WTC11 (cell line): ENCODE measurements at regions not wholly inside any gene's neighbourhood (a gene's known extent, or its start where the extent isn't known, plus 50 kb on each side); places are given as distances from the start of the nearest gene placed in this dataset.

ENCODE experiments used
- ATAC-seq: fragments of 200-7000 bp; cut with Tn5 transposase; 2 replicates; pipeline ENCODE4 v1.10.0; 2021; ENCODE audit warnings: mild to moderate bottlenecking, moderate library complexity
- CTCF ChIA-PET: fragments of 300-600 bp; sonication (Branson Sonifier 250); formaldehyde crosslinking; loops from one replicate; lab custom pipeline; 2021; ENCODE audit warnings: antibody characterized with exemption; lab: Charles Lee
- POLR2A ChIA-PET: fragments of 350-600 bp; sonication (Branson Sonifier 250); formaldehyde crosslinking; loops from one replicate; lab custom pipeline; 2021; ENCODE audit warnings: antibody characterized with exemption; lab: Charles Lee
- DNase-seq: peaks from one replicate; pipeline ENCODE4 v3.0.0; 2021; ENCODE audit warnings: low spot score
- H3K27ac Mint-ChIP-seq: 2 replicates; pipeline ENCODE4 v1.8.0; 2021; ENCODE audit warnings: mixed read lengths
- H3K27me3 Mint-ChIP-seq: 2 replicates; pipeline ENCODE4 v1.8.0; 2021; ENCODE audit warnings: low read depth, mild to moderate bottlenecking, moderate library complexity, mixed read lengths
- H3K36me3 Mint-ChIP-seq: 2 replicates; pipeline ENCODE4 v1.8.0; 2021; ENCODE audit warnings: mixed read lengths
- H3K4me1 Mint-ChIP-seq: 2 replicates; pipeline ENCODE4 v1.8.0; 2022; ENCODE audit warnings: mixed read lengths
- H3K4me3 Mint-ChIP-seq: 2 replicates; pipeline ENCODE4 v1.8.0; 2021; ENCODE audit warnings: mild to moderate bottlenecking, moderate library complexity, mixed read lengths
- H3K9me3 Mint-ChIP-seq: 2 replicates; pipeline ENCODE4 v1.8.0; 2021; ENCODE audit warnings: mixed read lengths
- CREM ChIP-seq: sonication (generic); formaldehyde crosslinking; IDR thresholded peaks from 2 replicates; pipeline ENCODE4 v1.8.1; 2022; ENCODE audit warnings: mild to moderate bottlenecking, missing genetic modification reagents, moderate library complexity
- CTCF ChIP-seq: fragments of 200-600 bp; IDR thresholded peaks from 2 replicates; pipeline ENCODE4 v1.8.0; 2022; ENCODE audit warnings: antibody characterized with exemption
- E2F4 ChIP-seq: sonication (generic); formaldehyde crosslinking; IDR thresholded peaks from 2 replicates; pipeline ENCODE4 v1.8.1; 2022; ENCODE audit warnings: low read depth, mild to moderate bottlenecking, moderate library complexity, missing genetic modification reagents, borderline replicate concordance
- ELF4 ChIP-seq: sonication (generic); formaldehyde crosslinking; IDR thresholded peaks from 2 replicates; pipeline ENCODE4 v1.8.1; 2022; ENCODE audit warnings: low read depth, mild to moderate bottlenecking, moderate library complexity, missing genetic modification reagents
- FOXP1 ChIP-seq: sonication (generic); formaldehyde crosslinking; IDR thresholded peaks from 2 replicates; pipeline ENCODE4 v1.8.0; 2022; ENCODE audit warnings: missing genetic modification reagents, mild to moderate bottlenecking, moderate library complexity, borderline replicate concordance
- GTF2I ChIP-seq: fragments of 250-450 bp; sonication (Bioruptor Pico); conservative IDR thresholded peaks from 2 replicates; pipeline ENCODE4 v1.4.0; 2021; ENCODE audit warnings: mild to moderate bottlenecking
- HMGA2 ChIP-seq: fragments of 250-450 bp; sonication (Bioruptor Pico); IDR thresholded peaks from 2 replicates; pipeline ENCODE4 v1.4.0; 2021; ENCODE audit warnings: mild to moderate bottlenecking, moderate library complexity
- JUN ChIP-seq: sonication (generic); formaldehyde crosslinking; IDR thresholded peaks from 2 replicates; pipeline ENCODE4 v1.8.0; 2023; ENCODE audit warnings: mild to moderate bottlenecking, missing genetic modification reagents
- SMAD4 ChIP-seq: sonication (generic); formaldehyde crosslinking; IDR thresholded peaks from 2 replicates; pipeline ENCODE4 v1.8.0; 2022; ENCODE audit warnings: mild to moderate bottlenecking, missing genetic modification reagents
- STAT6 ChIP-seq: sonication (generic); formaldehyde crosslinking; conservative IDR thresholded peaks from 2 replicates; pipeline ENCODE4 v1.8.1; 2023; ENCODE audit warnings: mild to moderate bottlenecking, low read depth, missing genetic modification reagents, moderate library complexity
- TCF7 ChIP-seq: sonication (generic); formaldehyde crosslinking; IDR thresholded peaks from 2 replicates; pipeline ENCODE4 v1.8.0; 2022; ENCODE audit warnings: mild to moderate bottlenecking, low read depth, missing genetic modification reagents, moderate library complexity
- TP53 ChIP-seq: sonication (generic); formaldehyde crosslinking; IDR thresholded peaks from 2 replicates; pipeline ENCODE4 v1.8.1; 2023; ENCODE audit warnings: mild to moderate bottlenecking, missing genetic modification reagents
- ZBTB21 ChIP-seq: sonication (generic); formaldehyde crosslinking; IDR thresholded peaks from 2 replicates; pipeline ENCODE4 v1.8.1; 2023; ENCODE audit warnings: mild to moderate bottlenecking, missing genetic modification reagents, borderline replicate concordance
- ZNF219 ChIP-seq: sonication (generic); formaldehyde crosslinking; IDR thresholded peaks from 2 replicates; pipeline ENCODE4 v1.8.0; 2023; ENCODE audit warnings: missing genetic modification reagents, mild to moderate bottlenecking, borderline replicate concordance
- ZNF281 ChIP-seq: sonication (generic); formaldehyde crosslinking; IDR thresholded peaks from 2 replicates; pipeline ENCODE4 v1.8.0; 2023; ENCODE audit warnings: mild to moderate bottlenecking, missing genetic modification reagents
- ZNF396 ChIP-seq: fragments of 250-450 bp; sonication (Bioruptor Pico); IDR thresholded peaks from 2 replicates; pipeline ENCODE4 v1.8.0; 2021; ENCODE audit warnings: mild to moderate bottlenecking, moderate library complexity, borderline replicate concordance
- ZNF416 ChIP-seq: fragments of 250-450 bp; sonication (Bioruptor Pico); IDR thresholded peaks from 2 replicates; pipeline ENCODE4 v1.9.0; 2021; ENCODE audit warnings: mild to moderate bottlenecking, inconsistent platforms
- TF ChIP-seq, protein P1 (sequence below): fragments of 250-450 bp; sonication (Bioruptor Pico); IDR thresholded peaks from 2 replicates; pipeline ENCODE4 v1.9.0; 2021; ENCODE audit warnings: mild to moderate bottlenecking
- TF ChIP-seq, protein P2 (sequence below): fragments of 250-450 bp; sonication (Bioruptor Pico); IDR thresholded peaks from 2 replicates; pipeline ENCODE4 v1.9.0; 2021; ENCODE audit warnings: moderate library complexity, mild to moderate bottlenecking, inconsistent platforms, borderline replicate concordance
- TF ChIP-seq, protein P3 (sequence below): sonication (generic); formaldehyde crosslinking; IDR thresholded peaks from 2 replicates; pipeline ENCODE4 v1.8.1; 2023; ENCODE audit warnings: mild to moderate bottlenecking, missing genetic modification reagents

GRCh38 chr6:26243752-26244151 is 121.2 kb upstream of the BTN3A2 start (continued):
- TF ChIP-seq E2F4 (CRISPR knock-in tag) (no peak), ZBTB21 (no peak), CREM (CRISPR knock-in tag) (no peak), STAT6 (CRISPR knock-in tag) (no peak), ZNF396 (CRISPR knock-in tag) (no peak), ELF4 (CRISPR knock-in tag) (no peak), TCF7 (CRISPR knock-in tag) (no peak)

GRCh38 chr6:26246058-26246457 is 118.9 kb upstream of the BTN3A2 start:
- no peaks in the 10 kb centered on the region for H3K36me3 Mint-ChIP-seq
- DNase-seq (no peak), ATAC-seq (no peak)
- no peaks in the 10 kb centered on the region for H3K9me3 Mint-ChIP-seq
- no peaks in the 10 kb centered on the region for H3K27me3 Mint-ChIP-seq
- H3K4me1 Mint-ChIP-seq: peaks cover 52% of the 10 kb centered on the region
- H3K4me3 Mint-ChIP-seq: no peak overlapping the region
- H3K27ac Mint-ChIP-seq: peak overlapping the region; percentile 84
- CTCF ChIA-PET: no interaction called here
- POLR2A ChIA-PET: interaction anchor here (4.1 kb wide), 1 partner anchor 21 kb away, joined by 24 read pairs; a partner anchor contains a TSS
- TF ChIP-seq, protein P1, sequence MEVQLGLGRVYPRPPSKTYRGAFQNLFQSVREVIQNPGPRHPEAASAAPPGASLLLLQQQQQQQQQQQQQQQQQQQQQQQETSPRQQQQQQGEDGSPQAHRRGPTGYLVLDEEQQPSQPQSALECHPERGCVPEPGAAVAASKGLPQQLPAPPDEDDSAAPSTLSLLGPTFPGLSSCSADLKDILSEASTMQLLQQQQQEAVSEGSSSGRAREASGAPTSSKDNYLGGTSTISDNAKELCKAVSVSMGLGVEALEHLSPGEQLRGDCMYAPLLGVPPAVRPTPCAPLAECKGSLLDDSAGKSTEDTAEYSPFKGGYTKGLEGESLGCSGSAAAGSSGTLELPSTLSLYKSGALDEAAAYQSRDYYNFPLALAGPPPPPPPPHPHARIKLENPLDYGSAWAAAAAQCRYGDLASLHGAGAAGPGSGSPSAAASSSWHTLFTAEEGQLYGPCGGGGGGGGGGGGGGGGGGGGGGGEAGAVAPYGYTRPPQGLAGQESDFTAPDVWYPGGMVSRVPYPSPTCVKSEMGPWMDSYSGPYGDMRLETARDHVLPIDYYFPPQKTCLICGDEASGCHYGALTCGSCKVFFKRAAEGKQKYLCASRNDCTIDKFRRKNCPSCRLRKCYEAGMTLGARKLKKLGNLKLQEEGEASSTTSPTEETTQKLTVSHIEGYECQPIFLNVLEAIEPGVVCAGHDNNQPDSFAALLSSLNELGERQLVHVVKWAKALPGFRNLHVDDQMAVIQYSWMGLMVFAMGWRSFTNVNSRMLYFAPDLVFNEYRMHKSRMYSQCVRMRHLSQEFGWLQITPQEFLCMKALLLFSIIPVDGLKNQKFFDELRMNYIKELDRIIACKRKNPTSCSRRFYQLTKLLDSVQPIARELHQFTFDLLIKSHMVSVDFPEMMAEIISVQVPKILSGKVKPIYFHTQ (CRISPR knock-in tag): no peak
- TF ChIP-seq FOXP1 (CRISPR knock-in tag): no peak
- no peak for TF ChIP-seq GTF2I (CRISPR knock-in tag)
- no peak for TF ChIP-seq TP53 (CRISPR knock-in tag)
- no peak for TF ChIP-seq CTCF
- no peak for TF ChIP-seq ZNF281 (CRISPR knock-in tag)
- TF ChIP-seq JUN: no peak
- TF ChIP-seq STAT6 (CRISPR knock-in tag): no peak
- no peak for TF ChIP-seq ZNF416 (CRISPR knock-in tag)
- TF ChIP-seq, protein P2, sequence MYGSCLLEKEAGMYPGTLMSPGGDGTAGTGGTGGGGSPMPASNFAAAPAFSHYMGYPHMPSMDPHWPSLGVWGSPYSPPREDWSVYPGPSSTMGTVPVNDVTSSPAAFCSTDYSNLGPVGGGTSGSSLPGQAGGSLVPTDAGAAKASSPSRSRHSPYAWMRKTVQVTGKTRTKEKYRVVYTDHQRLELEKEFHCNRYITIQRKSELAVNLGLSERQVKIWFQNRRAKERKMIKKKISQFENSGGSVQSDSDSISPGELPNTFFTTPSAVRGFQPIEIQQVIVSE: no peak
- TF ChIP-seq, protein P3, sequence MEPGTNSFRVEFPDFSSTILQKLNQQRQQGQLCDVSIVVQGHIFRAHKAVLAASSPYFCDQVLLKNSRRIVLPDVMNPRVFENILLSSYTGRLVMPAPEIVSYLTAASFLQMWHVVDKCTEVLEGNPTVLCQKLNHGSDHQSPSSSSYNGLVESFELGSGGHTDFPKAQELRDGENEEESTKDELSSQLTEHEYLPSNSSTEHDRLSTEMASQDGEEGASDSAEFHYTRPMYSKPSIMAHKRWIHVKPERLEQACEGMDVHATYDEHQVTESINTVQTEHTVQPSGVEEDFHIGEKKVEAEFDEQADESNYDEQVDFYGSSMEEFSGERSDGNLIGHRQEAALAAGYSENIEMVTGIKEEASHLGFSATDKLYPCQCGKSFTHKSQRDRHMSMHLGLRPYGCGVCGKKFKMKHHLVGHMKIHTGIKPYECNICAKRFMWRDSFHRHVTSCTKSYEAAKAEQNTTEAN: no peak
- TF ChIP-seq TCF7 (CRISPR knock-in tag): no peak
- TF ChIP-seq SMAD4 (CRISPR knock-in tag): no peak
- no peak for TF ChIP-seq ZNF219 (CRISPR knock-in tag)
- no peak for TF ChIP-seq HMGA2 (CRISPR knock-in tag)
